Osteoblast (primary cell): ENCODE measurements at regions not wholly inside any gene's neighbourhood (a gene's known extent, or its start where the extent isn't known, plus 50 kb on each side); places are given as distances from the start of the nearest gene placed in this dataset.

Source experiments
- DNase-seq: peaks from one replicate; pipeline ENCODE4 v3.0.0; 2011; ENCODE audit warnings: low spot score, mixed read lengths; ENCODE audit not compliant: insufficient read length; ENCODE audit errors: missing footprints
- H2AFZ ChIP-seq: 2 replicates; pipeline ENCODE4 v1.6.0; 2011; ENCODE audit warnings: mild to moderate bottlenecking, low read length
- H3K27ac ChIP-seq: 2 replicates; pipeline ENCODE4 v1.5.1; 2011; ENCODE audit warnings: mild to moderate bottlenecking, low read depth, low read length, moderate library complexity
- H3K27me3 ChIP-seq: 2 replicates; pipeline ENCODE4 v1.6.0; 2012; ENCODE audit warnings: mild to moderate bottlenecking, control low read depth, inconsistent platforms, low read length, moderate library complexity; ENCODE audit not compliant: insufficient read depth
- H3K36me3 ChIP-seq: 2 replicates; pipeline ENCODE4 v1.5.1; 2011; ENCODE audit warnings: mild to moderate bottlenecking, low read length, control low read depth, moderate library complexity; ENCODE audit not compliant: insufficient read depth
- H3K4me1 ChIP-seq: 2 replicates; pipeline ENCODE4 v1.5.1; 2011; ENCODE audit warnings: mild to moderate bottlenecking, low read length, control low read depth, moderate library complexity; ENCODE audit not compliant: insufficient read depth
- H3K4me2 ChIP-seq: 2 replicates; pipeline ENCODE4 v1.6.0; 2011; ENCODE audit warnings: mild to moderate bottlenecking, low read length; ENCODE audit not compliant: insufficient read depth
- H3K4me3 ChIP-seq: fragments of 200-600 bp; sonication (generic); 3 replicates; pipeline ENCODE4 v1.5.1; 2012; ENCODE audit warnings: mild to moderate bottlenecking, low read length, inconsistent platforms; ENCODE audit not compliant: insufficient read depth
- H3K79me2 ChIP-seq: 2 replicates; pipeline ENCODE4 v1.6.0; 2012; ENCODE audit warnings: mild to moderate bottlenecking, low read length, control low read depth, inconsistent platforms; ENCODE audit not compliant: insufficient read depth
- H3K9me3 ChIP-seq: 2 replicates; pipeline ENCODE4 v1.5.1; 2011; ENCODE audit warnings: low read depth, low read length, control low read depth
- H4K20me1 ChIP-seq: 2 replicates; pipeline ENCODE4 v1.6.0; 2012; ENCODE audit warnings: mild to moderate bottlenecking, low read length, control low read depth; ENCODE audit not compliant: insufficient read depth
- TF ChIP-seq, protein P1 (sequence below): IDR thresholded peaks from 2 replicates; pipeline ENCODE4 v1.5.1; 2011; ENCODE audit warnings: mild to moderate bottlenecking, low read depth, low read length, moderate library complexity; ENCODE audit errors: extremely low read depth

DNA sequence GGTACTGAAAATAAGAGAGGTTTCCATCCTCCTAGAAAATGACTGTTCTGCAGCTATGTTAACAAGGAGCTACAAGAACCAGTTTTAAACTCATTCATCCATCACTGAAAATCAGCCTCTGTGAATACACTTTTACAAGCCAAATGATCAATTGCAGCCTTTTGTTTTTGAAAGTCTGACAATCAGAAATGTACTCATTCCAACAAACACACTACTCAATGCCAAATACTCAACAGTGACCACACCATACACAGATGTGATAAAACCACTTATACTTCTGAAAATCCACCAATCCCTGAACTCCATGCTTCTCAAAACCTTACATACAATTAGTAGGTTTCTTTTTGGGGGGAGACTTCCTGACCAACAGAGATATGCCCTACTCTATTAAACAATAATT lies 663.9 kb upstream of the CHAC2 start:
- Histone ChIP-seq H3K27me3 (no peaks in the 10 kb centered on the region), H3K79me2 (no peaks in the 10 kb centered on the region), H3K27ac (no peak overlapping the region), H3K9me3 (no peaks in the 10 kb centered on the region), H3K4me3 (no peak overlapping the region), H3K4me1 (no peaks in the 10 kb centered on the region), H3K4me2 (no peak overlapping the region), H4K20me1 (no peaks in the 10 kb centered on the region), H3K36me3 (no peaks in the 10 kb centered on the region), H2AFZ (no peak overlapping the region)
- TF ChIP-seq, protein P1, sequence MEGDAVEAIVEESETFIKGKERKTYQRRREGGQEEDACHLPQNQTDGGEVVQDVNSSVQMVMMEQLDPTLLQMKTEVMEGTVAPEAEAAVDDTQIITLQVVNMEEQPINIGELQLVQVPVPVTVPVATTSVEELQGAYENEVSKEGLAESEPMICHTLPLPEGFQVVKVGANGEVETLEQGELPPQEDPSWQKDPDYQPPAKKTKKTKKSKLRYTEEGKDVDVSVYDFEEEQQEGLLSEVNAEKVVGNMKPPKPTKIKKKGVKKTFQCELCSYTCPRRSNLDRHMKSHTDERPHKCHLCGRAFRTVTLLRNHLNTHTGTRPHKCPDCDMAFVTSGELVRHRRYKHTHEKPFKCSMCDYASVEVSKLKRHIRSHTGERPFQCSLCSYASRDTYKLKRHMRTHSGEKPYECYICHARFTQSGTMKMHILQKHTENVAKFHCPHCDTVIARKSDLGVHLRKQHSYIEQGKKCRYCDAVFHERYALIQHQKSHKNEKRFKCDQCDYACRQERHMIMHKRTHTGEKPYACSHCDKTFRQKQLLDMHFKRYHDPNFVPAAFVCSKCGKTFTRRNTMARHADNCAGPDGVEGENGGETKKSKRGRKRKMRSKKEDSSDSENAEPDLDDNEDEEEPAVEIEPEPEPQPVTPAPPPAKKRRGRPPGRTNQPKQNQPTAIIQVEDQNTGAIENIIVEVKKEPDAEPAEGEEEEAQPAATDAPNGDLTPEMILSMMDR: no peak
- peak; percentile 35 for DNase-seq

DNA sequence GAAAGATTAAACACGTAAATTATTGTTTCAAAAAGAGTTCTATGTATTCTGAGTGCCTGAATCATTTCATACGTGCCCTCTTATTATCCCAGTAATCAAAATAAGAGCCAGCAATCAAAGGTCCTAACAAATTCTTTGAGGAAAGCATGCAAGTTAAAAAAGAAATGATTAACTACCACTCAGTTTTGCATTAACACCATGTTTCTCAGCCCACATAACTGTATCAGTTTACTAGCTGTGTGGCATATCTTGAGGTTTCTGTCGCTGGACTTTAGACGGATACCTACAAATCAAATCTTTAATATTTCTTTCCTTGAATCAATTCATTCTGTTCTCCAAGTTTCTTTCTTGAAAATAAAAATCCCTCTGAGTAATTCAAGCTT lies 668.9 kb upstream of the CHAC2 start:
- Histone ChIP-seq H3K9me3 (no peaks in the 10 kb centered on the region), H3K36me3 (no peaks in the 10 kb centered on the region), H3K4me2 (no peak overlapping the region), H3K4me1 (no peaks in the 10 kb centered on the region), H3K4me3 (no peak overlapping the region), H3K79me2 (no peaks in the 10 kb centered on the region), H3K27me3 (no peaks in the 10 kb centered on the region), H2AFZ (no peak overlapping the region), H3K27ac (no peak overlapping the region), H4K20me1 (no peaks in the 10 kb centered on the region)
- TF ChIP-seq, protein P1: no peak
- DNase-seq: no peak

DNA sequence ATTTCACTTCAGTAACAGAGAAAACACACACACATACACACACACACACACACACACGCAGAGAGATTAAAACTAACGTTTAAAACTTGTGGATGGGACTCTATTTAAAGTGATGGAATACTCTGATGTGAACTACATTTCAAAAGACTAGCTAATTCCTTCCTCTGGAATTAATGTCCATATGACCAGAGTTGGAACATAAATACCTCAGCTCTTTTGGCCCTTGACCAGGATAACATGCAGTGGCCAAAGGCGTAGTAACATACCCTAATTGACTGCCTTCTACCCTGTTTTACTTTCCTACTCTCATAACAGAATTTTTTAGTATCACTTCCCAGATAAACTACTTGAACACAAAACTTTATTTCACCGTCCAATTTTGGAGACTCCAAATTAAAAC lies 671.3 kb upstream of the CHAC2 start:
- no peak overlapping the region for H3K4me3 ChIP-seq
- TF ChIP-seq, protein P1: no peak
- no peaks in the 10 kb centered on the region for H3K9me3 ChIP-seq
- no peaks in the 10 kb centered on the region for H3K4me1 ChIP-seq
- no peak overlapping the region for H3K4me2 ChIP-seq
- H3K36me3 ChIP-seq: no peaks in the 10 kb centered on the region
- no peak overlapping the region for H3K27ac ChIP-seq
- H4K20me1 ChIP-seq: no peaks in the 10 kb centered on the region
- no peak overlapping the region for H2AFZ ChIP-seq
- H3K79me2 ChIP-seq: no peaks in the 10 kb centered on the region
- H3K27me3 ChIP-seq: no peaks in the 10 kb centered on the region
- DNase-seq: no peak

DNA sequence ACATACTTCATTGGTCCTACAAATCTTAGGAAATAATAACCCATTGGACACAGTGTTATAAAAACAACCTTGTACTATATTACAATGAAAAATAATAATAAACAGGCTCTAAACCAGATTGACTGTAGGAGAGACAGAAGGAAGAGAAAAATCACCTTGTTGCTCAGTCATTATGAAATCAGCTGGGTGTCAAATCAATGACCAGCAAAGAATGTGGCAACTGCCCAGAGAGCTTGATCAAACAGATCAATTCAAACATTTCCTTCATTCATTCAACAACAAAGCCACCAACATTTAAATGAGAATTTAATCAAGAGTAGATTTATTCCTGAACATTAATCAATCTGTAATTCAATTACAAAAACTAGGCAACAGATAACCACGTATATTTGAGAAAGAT lies 671.9 kb upstream of the CHAC2 start:
- H3K4me2 ChIP-seq: no peak overlapping the region
- TF ChIP-seq, protein P1: no peak
- H2AFZ ChIP-seq: no peak overlapping the region
- H3K9me3 ChIP-seq: no peaks in the 10 kb centered on the region
- H3K27me3 ChIP-seq: no peaks in the 10 kb centered on the region
- no peaks in the 10 kb centered on the region for H3K79me2 ChIP-seq
- H3K36me3 ChIP-seq: no peaks in the 10 kb centered on the region
- no peak overlapping the region for H3K27ac ChIP-seq
- H3K4me1 ChIP-seq: no peaks in the 10 kb centered on the region
- H4K20me1 ChIP-seq: no peaks in the 10 kb centered on the region
- H3K4me3 ChIP-seq: no peak overlapping the region
- no peak for DNase-seq
